Fibroblast of lung (primary cell): ENCODE measurements at regions not wholly inside any gene's neighbourhood (a gene's known extent, or its start where the extent isn't known, plus 50 kb on each side); places are given as distances from the start of the nearest gene placed in this dataset.

Experiments used
- DNase-seq, 2 donors: peaks; one replicate each; pipeline versions ENCODE4 v3.0.0 to v3.0.0-alpha.2; 2010; ENCODE audit warnings: low read depth in 2 of 2
- H2AFZ ChIP-seq: 2 replicates; pipeline ENCODE4 v1.5.1; 2012; ENCODE audit warnings: low read length, control low read depth, inconsistent platforms
- H3K27ac ChIP-seq: 2 replicates; pipeline ENCODE4 v1.5.1; 2011; ENCODE audit warnings: low read length, control low read depth; ENCODE audit not compliant: insufficient read depth
- H3K27me3 ChIP-seq: 2 replicates; pipeline ENCODE4 v1.5.1; 2011; ENCODE audit warnings: mild to moderate bottlenecking, low read length; ENCODE audit not compliant: control insufficient read depth, insufficient read depth
- H3K36me3 ChIP-seq: 2 replicates; pipeline ENCODE4 v1.5.1; 2011; ENCODE audit warnings: low read length; ENCODE audit not compliant: control insufficient read depth, insufficient read depth
- H3K4me1 ChIP-seq: 2 replicates; pipeline ENCODE4 v1.5.1; 2011; ENCODE audit warnings: low read length; ENCODE audit not compliant: control insufficient read depth, insufficient read depth; ENCODE audit errors: extremely low read depth
- H3K4me2 ChIP-seq: 2 replicates; pipeline ENCODE4 v1.5.1; 2011; ENCODE audit warnings: low read length, control low read depth; ENCODE audit not compliant: insufficient read depth; ENCODE audit errors: extremely low read depth
- H3K4me3 ChIP-seq, 4 experiments: fragments of 200-600 bp in 1 of 4; sonication (generic) in 1 of 4; replicated peaks in 1 of 4; 2 replicates each; pipeline ENCODE4 v1.5.1; 2011 to 2016; ENCODE audit warnings: low read length in 4 of 4, low read depth in 3 of 4, mild to moderate bottlenecking in 3 of 4, control low read depth in 2 of 4, inconsistent platforms in 1 of 4, mixed read lengths in 1 of 4; ENCODE audit not compliant: insufficient read depth in 1 of 4; ENCODE audit errors: control extremely low read depth in 1 of 4
- H3K79me2 ChIP-seq: 2 replicates; pipeline ENCODE4 v1.5.1; 2012; ENCODE audit warnings: mild to moderate bottlenecking, low read length, inconsistent platforms; ENCODE audit not compliant: control insufficient read depth, insufficient read depth
- H3K9ac ChIP-seq: 2 replicates; pipeline ENCODE4 v1.5.1; 2011; ENCODE audit warnings: mild to moderate bottlenecking, low read length, control low read depth; ENCODE audit not compliant: insufficient read depth
- H3K9me3 ChIP-seq: 2 replicates; pipeline ENCODE4 v1.5.1; 2012; ENCODE audit warnings: low read depth, low read length; ENCODE audit not compliant: control insufficient read depth, insufficient read depth
- H4K20me1 ChIP-seq: 2 replicates; pipeline ENCODE4 v1.5.1; 2011; ENCODE audit warnings: low read length; ENCODE audit not compliant: control insufficient read depth, insufficient read depth; ENCODE audit errors: extremely low read depth
- CTCF ChIP-seq, 2 donors: IDR thresholded peaks in 1 of 2; conservative IDR thresholded peaks in 1 of 2; 1 replicate in 1 of 2; 2 replicates in 1 of 2; pipeline ENCODE4 v1.5.1; 2011 to 2012; ENCODE audit warnings: low read length in 2 of 2, control low read depth in 1 of 2, inconsistent platforms in 1 of 2, low read depth in 1 of 2, mild to moderate bottlenecking in 1 of 2
- EZH2 ChIP-seq: IDR thresholded peaks from 2 replicates; pipeline ENCODE4 v1.5.1; 2012; ENCODE audit warnings: low read length, control low read depth, mild to moderate bottlenecking; ENCODE audit errors: missing control alignments

GRCh38 chr6:6907286-6907685 lies 200.5 kb upstream of the RREB1 start:
- Histone ChIP-seq H4K20me1 (no peaks in the 10 kb centered on the region), H3K9ac (no peak overlapping the region), H3K9me3 (no peaks in the 10 kb centered on the region), H3K4me2 (no peak overlapping the region), H3K4me3 (no peak overlapping the region), H3K36me3 (no peaks in the 10 kb centered on the region), H3K4me1 (no peaks in the 10 kb centered on the region), H3K27ac (no peak overlapping the region), H3K79me2 (no peaks in the 10 kb centered on the region), H2AFZ (no peak overlapping the region), H3K27me3 (no peaks in the 10 kb centered on the region)
- TF ChIP-seq EZH2 = no peak
- TF ChIP-seq CTCF (conservative IDR thresholded peaks at IDR 0.05 in 1 of 2, IDR thresholded peaks at IDR 0.05 in 1 of 2; ENCODE audit: low read depth in 1 of 2, low read length in 2 of 2) = no peak
- no peak for DNase-seq

GRCh38 chr6:6908121-6908520 lies 199.6 kb upstream of the RREB1 start:
- Histone ChIP-seq H2AFZ (no peak overlapping the region), H3K9me3 (no peaks in the 10 kb centered on the region), H3K4me2 (no peak overlapping the region), H3K4me3 (no peak overlapping the region), H3K4me1 (no peaks in the 10 kb centered on the region), H4K20me1 (no peaks in the 10 kb centered on the region), H3K27me3 (no peaks in the 10 kb centered on the region), H3K36me3 (no peaks in the 10 kb centered on the region), H3K9ac (no peak overlapping the region), H3K27ac (no peak overlapping the region), H3K79me2 (no peaks in the 10 kb centered on the region)
- TF ChIP-seq EZH2 (no peak), CTCF (conservative IDR thresholded peaks at IDR 0.05 in 1 of 2, IDR thresholded peaks at IDR 0.05 in 1 of 2; ENCODE audit: low read depth in 1 of 2, low read length in 2 of 2) (no peak)
- no peak for DNase-seq

- Histone ChIP-seq H3K36me3 (no peaks in the 10 kb centered on the region), H4K20me1 (no peaks in the 10 kb centered on the region), H3K27me3 (no peaks in the 10 kb centered on the region), H3K9me3 (no peaks in the 10 kb centered on the region), H3K4me2 (no peak overlapping the region), H3K4me3 (no peak overlapping the region), H2AFZ (no peak overlapping the region), H3K9ac (no peak overlapping the region), H3K4me1 (no peaks in the 10 kb centered on the region), H3K27ac (no peak overlapping the region), H3K79me2 (no peaks in the 10 kb centered on the region)
- DNase-seq = no peak
- no peak for TF ChIP-seq EZH2
- TF ChIP-seq CTCF (conservative IDR thresholded peaks at IDR 0.05 in 1 of 2, IDR thresholded peaks at IDR 0.05 in 1 of 2; ENCODE audit: low read depth in 1 of 2, low read length in 2 of 2) = no peak
Measured at GRCh38 chr6:6909111-6909510, 198.7 kb upstream of the RREB1 start.
